HPDE6-E6E7 (cell line): ENCODE measurements at regions not wholly inside any gene's neighbourhood (a gene's known extent, or its start where the extent isn't known, plus 50 kb on each side); places are given as distances from the start of the nearest gene placed in this dataset.
"Not testable (repeated sequence)": the region's sequence is repeated elsewhere in the genome, so short reads cannot be mapped to it uniquely, and the experiment has no call there.

Experiments used
- DNase-seq: peaks from one replicate; pipeline ENCODE4 v3.0.0; 2011; ENCODE audit warnings: missing footprints; ENCODE audit errors: extremely low spot score

DNA sequence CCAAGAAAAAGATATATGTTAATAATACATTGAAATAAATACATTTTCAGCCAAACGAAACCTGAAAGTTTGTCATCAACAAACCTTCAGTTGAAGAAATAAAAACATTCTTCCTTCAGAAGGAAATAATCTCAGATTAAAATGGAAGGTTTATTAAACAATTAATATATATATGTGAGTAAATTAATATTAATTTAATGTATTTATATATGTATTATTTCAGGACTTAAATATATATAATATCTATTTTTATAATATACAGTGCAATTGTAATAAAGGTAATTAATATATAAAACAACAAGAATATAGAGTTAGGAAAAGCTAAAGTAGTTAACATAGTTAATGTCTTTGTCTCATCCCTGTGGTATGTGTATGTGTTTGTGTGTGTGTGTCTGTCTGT, 102.2 kb upstream of the CDC14C start:
- DNase-seq, result no peak

DNA sequence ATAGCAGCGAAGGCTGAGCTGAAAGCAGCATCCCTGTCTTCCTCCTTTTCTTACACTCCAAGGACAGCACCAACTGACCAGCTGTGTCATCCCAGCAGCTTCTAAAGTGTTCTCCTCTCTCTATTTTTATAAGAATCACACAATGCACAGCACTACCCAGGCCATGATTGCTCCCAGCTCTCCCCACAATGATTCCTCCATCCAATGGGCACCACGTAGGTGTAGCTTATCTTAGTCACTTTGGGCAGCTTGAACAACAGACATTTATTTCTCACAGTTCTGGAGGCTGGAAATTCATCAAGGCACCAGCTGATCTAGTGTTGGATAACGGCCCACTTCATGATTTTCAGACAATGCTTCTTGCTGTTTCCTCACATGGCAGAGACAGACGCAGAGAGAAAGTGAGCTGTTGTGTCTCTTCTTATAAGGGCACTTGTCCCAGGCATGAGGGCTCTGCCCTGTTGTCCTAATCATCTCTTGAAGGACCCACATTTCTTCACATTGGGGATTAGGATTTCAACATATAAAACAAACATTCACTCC, 92.0 kb upstream of the CDC14C start:
- DNase-seq, result no peak

GRCh38 chr7:48837266-48837665, 87.1 kb upstream of the CDC14C start:
- no peak for DNase-seq

DNA sequence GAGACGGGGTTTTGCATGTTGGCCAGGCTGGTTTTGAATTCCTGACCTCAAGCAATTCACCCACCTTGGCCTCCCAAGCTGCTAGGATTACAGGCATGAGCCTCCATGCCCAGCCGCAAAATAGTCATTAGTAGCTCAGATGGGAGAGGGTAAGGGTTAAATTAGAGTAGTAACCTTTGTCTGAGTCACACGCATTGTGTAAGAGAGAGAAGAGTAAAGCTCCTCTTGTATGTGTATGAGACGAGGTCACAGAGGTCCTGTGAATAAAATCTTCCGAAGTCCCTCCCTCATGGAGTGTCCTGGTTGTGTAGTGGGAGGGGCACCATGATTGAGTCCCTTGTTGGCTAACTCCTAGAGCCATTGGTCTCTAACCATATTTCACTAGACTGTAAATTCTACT, 85.2 kb upstream of the CDC14C start:
- peak; percentile 39 for DNase-seq

DNA sequence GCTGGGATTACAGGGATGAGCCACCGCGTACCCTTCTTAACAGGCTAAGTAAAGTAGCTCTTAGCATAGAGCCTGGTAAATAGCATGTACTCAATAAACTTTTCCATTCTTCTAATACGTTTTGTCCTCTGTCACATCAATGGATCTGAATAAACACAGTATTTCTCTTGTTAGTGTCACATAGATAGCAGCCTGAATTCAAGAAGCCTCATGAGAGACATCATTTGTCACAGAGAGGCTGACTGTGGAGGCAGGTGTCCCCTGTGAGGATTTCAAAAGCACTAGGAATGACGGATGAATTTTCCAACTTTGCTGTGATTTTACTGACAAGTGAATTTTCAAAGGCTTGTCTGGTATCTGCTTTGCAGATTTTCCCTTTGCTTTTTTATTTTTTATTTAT, 82.6 kb upstream of the CDC14C start:
- no peak for DNase-seq

DNA sequence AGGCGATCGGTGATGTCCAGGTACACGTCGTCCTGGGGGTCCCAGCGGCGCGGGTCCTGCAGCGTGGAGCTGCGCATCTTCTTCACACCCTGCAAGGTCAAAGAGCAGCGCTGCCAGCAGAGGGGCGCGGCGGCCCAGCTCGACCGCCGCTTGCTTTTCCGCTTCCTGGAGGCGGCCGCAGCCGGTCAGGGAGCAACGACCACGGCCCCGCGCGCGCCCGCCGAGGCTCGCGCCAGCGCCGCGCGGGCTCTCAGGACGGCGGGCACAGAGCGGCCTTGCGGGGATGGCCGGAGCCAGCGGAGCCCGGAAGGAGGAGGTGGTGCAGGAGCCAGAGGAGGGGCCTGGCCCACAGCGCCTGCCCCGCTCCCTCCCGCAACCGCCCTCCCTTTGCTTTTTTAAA, 76.4 kb upstream of the CDC14C start:
- no peak for DNase-seq

DNA sequence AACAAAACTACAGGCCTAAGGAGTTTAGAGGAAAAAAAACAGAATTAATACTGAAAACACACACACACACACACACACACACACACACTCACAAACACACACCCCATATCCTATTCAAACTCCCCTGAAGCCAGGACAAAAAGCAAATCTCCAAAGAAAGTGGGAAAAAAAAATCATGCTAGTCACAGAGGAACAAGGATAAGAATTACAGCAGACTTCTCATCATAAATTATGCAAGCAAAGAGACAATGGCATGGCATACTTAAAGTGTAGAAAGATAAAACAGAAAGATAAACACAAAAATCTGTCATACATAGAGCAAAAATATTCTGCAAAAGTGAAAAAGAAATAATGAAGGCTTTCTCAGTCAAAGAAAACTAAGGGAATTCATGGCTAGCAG, 63.9 kb upstream of the CDC14C start:
- DNase-seq, result not testable (repeated sequence)

DNA sequence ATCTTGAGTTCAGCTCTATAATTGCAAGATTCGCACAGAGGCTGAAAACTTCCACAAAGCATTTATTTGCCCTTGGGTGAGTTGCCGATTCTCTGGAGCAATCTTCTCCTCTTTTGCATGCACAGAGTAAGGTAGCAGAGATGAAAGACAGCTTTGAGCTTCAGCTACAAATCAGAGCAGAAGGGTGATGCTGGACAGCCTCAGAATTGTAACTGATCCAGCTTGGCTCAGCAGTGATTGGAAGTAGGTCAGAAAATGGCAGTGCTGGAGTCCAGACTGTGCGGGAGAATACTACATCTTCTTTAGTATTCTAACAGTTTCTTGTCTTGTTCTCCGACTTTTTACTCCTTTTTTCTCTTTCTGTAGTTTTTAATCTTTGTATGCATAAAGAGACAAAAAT, 55.4 kb upstream of the CDC14C start:
- no peak for DNase-seq

DNA sequence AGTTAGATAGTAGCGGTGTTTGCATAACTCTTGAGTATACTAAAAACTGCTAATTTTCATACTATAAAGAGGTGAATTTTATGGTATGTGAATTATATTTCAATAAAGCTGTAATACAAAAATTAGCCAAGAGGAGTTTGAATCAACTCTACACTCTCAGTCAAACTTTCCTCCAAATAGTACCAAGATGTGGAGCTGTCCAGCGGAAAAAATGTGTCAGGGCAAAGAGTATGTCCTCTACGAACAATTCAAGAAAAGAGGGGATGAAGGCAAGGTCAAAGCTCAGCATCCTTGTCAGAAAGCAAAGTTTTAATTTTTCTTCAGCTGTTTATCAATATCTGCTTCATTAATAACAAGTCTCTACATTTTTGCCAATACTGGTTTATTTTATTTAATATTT, 51.8 kb upstream of the CDC14C start:
- no peak for DNase-seq
